Activated T-cell treated with anti-CD3 and anti-CD28 coated beads for 1 hour (primary cell): ENCODE measurements at regions not wholly inside any gene's neighbourhood (a gene's known extent, or its start where the extent isn't known, plus 50 kb on each side); places are given as distances from the start of the nearest gene placed in this dataset.
"Not testable (repeated sequence)": the region's sequence is repeated elsewhere in the genome, so short reads cannot be mapped to it uniquely, and the experiment has no call there.

ENCODE experiments used
- DNase-seq: peaks from one replicate; pipeline ENCODE4 v3.0.0-alpha.2; 2020; ENCODE audit warnings: low read depth

DNA sequence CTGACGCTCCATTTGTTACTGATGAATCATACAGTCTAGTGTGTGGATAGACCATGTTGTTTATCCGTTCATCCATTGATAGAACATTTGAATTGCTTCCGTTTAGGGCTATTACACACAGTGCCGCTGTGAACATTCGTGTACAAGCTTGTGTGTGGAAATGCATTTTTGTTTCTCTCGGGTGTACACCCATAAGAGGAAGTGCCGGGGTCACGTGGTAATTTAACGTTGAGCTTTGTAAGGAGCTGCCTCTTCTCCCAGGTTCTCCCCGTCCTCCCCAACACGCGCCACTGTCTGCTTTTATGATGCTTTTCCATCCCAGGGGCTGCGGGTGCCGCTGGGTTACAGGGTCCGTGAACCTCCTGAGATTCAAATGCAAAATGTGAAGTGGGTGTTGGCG is 142.3 kb downstream of the IGLL1 start:
- no peak for DNase-seq

GRCh38 chr22:23437107-23437395 is 143.0 kb downstream of the IGLL1 start:
- DNase-seq, result not testable (repeated sequence)

DNA sequence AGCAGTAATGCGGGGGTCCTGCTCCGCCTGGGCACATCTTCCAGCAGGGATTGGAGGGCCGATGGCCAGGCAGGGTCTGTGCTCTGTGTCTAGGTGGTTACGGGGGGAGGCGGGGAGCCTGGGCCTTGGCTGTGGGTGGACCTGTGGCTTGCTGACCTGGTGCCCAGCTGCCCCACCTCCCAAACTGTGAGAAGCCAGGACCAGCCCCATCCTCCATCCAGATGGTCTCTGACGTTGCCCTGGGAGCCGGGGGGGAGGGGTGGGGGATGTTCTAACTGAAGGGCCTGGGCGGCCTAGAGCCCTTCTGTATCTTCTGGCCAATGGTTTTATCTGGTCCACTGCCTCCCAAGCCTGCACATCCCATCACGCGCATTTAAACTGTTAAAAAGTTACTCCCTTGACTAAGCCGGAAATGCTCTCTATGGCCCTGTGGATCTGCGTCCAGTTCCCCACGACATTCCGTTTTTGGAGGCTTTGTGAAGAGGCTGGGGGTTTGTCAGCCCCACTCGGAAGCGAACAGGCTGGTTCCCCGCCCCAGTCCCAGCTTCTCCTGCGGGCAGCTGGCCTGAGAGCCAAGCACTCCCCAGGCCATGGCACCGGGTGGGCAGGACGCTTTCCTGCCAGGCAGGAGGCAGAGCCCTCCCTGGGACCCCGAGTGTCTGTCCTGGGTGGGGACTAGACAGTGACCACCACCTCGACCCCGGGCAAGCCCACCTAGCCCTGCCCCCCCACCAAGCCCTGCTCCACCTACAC is 143.6 kb downstream of the IGLL1 start:
- DNase-seq, result not testable (repeated sequence)

DNA sequence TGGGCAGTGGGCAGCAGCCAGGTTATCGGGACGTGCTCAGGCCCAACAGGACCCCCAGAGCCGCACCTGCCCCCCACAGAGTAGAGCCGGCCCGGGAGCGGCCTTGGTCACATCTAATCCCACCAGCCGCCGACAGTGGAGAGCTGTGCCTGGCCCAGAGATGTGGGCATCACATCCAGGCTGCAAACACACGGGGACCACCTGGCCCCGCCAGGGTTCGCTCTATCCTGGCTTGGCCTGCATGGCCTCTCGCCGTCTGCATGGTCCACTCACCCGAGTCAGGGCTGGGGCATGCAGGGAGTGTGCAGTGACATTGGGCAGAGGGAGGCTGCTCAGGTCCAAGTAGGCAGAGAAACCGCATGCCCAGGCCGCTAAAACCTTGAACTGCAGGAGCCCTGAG is 144.9 kb downstream of the IGLL1 start:
- DNase-seq, result not testable (repeated sequence)

- DNase-seq, result not testable (repeated sequence)
Observed at GRCh38 chr22:23434198-23434830, 145.8 kb downstream of the IGLL1 start.

GRCh38 chr22:23433127-23434005 is 146.7 kb downstream of the IGLL1 start:
- peak; percentile 13 for DNase-seq

DNA sequence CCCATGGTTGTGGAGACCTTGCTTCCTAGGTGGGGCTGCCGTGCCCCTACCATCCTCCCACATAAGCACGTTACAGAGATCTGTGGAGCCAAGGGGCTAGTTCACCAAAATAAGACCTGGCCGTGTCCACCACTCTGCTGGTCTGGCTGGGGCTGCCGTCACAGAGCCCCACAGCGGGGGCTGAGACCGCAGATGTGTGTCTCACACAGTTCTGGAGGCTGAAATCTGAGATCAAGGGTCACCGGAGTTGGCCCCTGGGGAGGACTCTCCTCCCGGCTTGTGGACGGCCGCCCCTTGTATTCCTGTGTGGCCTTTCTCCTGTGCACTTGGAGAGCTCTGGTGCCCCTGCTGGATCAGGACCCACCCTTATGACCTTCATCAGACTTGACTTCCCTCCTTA is 147.4 kb downstream of the IGLL1 start:
- not testable (repeated sequence) for DNase-seq

GRCh38 chr22:23431337-23432072 is 148.6 kb downstream of the IGLL1 start:
- no peak for DNase-seq

DNA sequence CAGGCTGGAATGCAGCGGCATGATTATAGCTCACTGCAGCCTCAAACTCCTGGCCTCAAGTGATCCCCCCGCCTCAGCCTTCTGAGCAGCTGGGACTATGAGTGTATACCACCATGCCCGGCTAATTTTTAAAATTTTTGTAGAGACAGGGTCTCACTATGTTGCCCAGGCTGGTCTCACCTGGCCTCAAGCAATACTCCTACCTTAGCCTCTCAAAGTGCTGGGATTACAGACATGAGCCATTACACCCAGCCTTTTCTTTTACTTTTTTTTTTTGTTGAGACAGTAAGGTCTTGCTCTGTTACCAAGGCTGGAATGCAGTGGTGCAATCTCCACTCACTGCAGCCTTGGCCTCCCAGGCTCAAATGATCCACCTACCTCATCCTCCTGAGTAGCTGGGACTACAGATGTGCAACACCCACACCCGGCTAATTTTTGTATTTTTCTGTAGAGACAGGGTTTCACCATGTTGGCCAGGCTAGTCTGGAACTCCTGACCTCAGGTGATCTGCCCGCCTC is 155.5 kb downstream of the IGLL1 start:
- DNase-seq, result not testable (repeated sequence)

- DNase-seq, result no peak
Observed at GRCh38 chr22:23424031-23424430, 156.1 kb downstream of the IGLL1 start.

- not testable (repeated sequence) for DNase-seq
Observed at GRCh38 chr22:23422281-23422680, 157.8 kb downstream of the IGLL1 start.

- DNase-seq, result not testable (repeated sequence)
Observed at GRCh38 chr22:23421300-23421699, 158.8 kb downstream of the IGLL1 start.

- no peak for DNase-seq
Observed at GRCh38 chr22:23419931-23420330, 160.2 kb downstream of the IGLL1 start.

DNA sequence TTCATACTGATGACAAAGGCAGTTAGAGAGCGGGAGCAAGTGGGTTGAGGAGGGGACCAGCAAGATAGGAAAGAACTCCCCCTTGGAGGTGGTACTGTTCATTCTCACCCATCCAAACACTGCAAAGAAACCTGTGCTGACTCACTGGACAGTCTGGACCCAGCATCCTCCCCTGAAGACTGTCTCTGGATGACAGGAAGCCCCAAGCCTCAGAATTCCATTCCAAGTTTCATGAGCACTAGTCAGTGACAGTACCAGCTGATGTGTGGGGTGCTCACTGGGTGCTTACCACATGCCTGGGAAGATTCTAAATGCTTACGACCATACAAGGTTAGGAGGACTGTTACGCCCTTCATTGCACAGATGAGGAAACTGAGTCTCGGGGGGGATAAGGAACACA is 160.9 kb downstream of the IGLL1 start:
- no peak for DNase-seq

GRCh38 chr22:23418159-23418788 is 161.8 kb downstream of the IGLL1 start:
- no peak for DNase-seq

DNA sequence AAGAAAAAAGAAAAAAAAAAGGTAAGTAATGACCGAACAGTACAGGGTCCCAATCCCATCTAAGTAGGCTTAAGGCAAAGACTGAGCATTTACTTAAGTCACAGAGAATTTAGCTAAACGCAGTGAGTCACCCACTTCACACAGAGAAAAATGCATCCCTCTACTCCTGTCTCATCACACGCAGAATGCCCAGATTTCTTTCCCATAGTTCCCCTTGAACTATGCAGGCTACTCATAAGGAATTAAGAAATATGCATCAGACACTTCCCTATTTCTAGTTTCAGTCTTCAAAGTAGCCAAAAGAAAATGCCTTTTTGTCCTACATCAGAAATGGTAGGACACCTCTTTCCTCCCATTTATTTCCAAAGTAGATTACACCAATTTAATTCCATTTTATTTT is 162.8 kb downstream of the IGLL1 start:
- not testable (repeated sequence) for DNase-seq

GRCh38 chr22:23416169-23416690 is 163.9 kb downstream of the IGLL1 start:
- not testable (repeated sequence) for DNase-seq

GRCh38 chr22:23415490-23415851 is 164.6 kb downstream of the IGLL1 start:
- no peak for DNase-seq

DNA sequence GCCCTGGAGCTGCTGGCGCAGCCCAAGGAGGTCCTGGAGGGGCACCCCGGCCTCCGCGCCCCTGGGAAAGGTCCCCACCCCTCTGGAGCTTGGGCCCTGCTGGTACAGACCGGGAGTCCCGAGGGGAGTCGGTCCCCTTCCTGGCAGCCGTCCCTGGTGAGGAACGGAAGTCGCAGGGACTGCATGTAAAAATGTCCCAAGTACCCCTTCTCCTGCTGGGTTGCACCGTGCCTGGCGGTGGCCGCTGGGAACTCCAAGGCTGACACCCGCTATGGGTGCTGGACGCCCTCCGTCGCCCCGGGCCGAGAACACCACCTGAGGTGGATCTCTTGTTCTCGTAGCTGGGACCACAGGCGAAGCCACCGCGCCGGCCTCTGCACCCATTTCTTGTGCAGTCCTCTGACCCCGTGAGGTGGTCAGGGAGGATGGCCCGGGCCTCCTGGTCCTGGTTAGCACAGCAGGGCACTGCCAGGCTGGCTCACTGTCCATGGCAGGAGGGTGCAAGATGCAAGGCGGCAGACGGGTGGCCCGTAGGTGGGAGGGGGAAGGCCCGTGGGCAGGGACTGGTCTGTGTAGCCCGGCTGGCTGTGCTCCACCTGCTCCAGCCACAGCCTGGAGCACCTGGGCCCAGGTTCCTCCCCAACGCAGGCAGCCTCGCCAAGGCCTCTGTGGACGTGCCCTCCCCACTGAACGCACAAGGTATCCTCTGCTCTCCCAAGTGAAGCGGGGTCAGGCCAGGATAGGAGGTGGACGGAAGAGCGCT is 165.2 kb downstream of the IGLL1 start:
- no peak for DNase-seq

DNA sequence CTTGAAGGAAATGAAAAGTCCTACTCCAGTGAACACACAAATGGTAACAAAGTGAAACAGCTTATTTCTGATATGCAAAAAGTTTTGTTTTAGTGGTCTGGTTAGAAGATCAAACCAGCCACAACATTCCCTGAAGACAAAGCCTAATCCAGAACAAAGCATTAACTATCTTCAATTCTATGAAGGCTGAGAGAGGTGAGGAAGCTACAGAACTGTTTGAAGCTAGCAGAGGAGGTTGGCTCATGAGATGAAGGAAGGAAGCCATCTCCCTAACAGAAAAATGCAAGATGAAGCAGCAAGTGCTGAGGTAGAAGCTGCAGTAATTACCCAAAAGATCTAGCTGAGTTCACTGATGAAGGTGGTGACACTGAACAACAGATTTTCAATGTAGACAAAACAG is 168.4 kb downstream of the IGLL1 start:
- DNase-seq, result no peak

- no peak for DNase-seq
Observed at GRCh38 chr22:23410411-23410810, 169.7 kb downstream of the IGLL1 start.
